MCF 10A (cell line): ENCODE measurements at regions not wholly inside any gene's neighbourhood (a gene's known extent, or its start where the extent isn't known, plus 50 kb on each side); places are given as distances from the start of the nearest gene placed in this dataset.

Experiments
- BruUV-seq: library from RNA; stranded (reverse); fragments of 400-500 nt; replicated peaks from 2 replicates; lab custom pipeline; 2021; lab: Mats Ljungman, UMichigan
- CTCF ChIA-PET: fragments of 300-600 bp; sonication (Branson Sonifier 250); formaldehyde crosslinking; extraction: SDS; loops from one replicate; lab custom pipeline; 2021; ENCODE audit warnings: antibody characterized with exemption, inconsistent platforms; lab: Yijun Ruan, JAX
- POLR2A ChIA-PET: fragments of 300-600, 350-650 bp; sonication (Branson Sonifier 250); formaldehyde crosslinking; extraction: SDS; loops from one replicate; lab custom pipeline; 2020; ENCODE audit warnings: antibody characterized with exemption, inconsistent platforms; lab: Yijun Ruan, JAX
- DNase-seq: peaks from one replicate; pipeline ENCODE4 v3.0.0-alpha.2; 2018; ENCODE audit not compliant: unreplicated experiment
- H3K27ac Mint-ChIP-seq: one replicate; pipeline ENCODE4 v1.8.0; 2022; ENCODE audit warnings: mild to moderate bottlenecking, low read depth, mixed read lengths; ENCODE audit not compliant: unreplicated experiment
- H3K27me3 Mint-ChIP-seq: one replicate; pipeline ENCODE4 v1.8.0; 2022; ENCODE audit warnings: mixed read lengths; ENCODE audit not compliant: insufficient read depth, unreplicated experiment
- H3K36me3 Mint-ChIP-seq: one replicate; pipeline ENCODE4 v1.8.0; 2022; ENCODE audit warnings: mild to moderate bottlenecking, moderate library complexity, mixed read lengths; ENCODE audit not compliant: insufficient read depth, unreplicated experiment
- H3K4me1 Mint-ChIP-seq: one replicate; pipeline ENCODE4 v1.8.0; 2022; ENCODE audit warnings: mixed read lengths; ENCODE audit not compliant: insufficient read depth, unreplicated experiment
- H3K4me3 Mint-ChIP-seq: one replicate; pipeline ENCODE4 v1.8.0; 2022; ENCODE audit warnings: mild to moderate bottlenecking, moderate library complexity, mixed read lengths; ENCODE audit not compliant: unreplicated experiment
- H3K9me3 Mint-ChIP-seq: one replicate; pipeline ENCODE4 v1.8.0; 2022; ENCODE audit warnings: mixed read lengths; ENCODE audit not compliant: unreplicated experiment
- CTCF ChIP-seq: fragments of 200-600 bp; IDR thresholded peaks from one replicate; pipeline ENCODE4 v1.8.0; 2022; ENCODE audit warnings: antibody characterized with exemption, mild to moderate bottlenecking; ENCODE audit not compliant: unreplicated experiment
- intact Hi-C: fragments of 100-400 bp; cut with micrococcal nuclease; formaldehyde crosslinking; loops from 2 replicates; pipeline ENCODE4 v1.14.1; 2022

GRCh38 chr12:98385641-98386040, 129.7 kb upstream of the TMPO start:
- Mint-ChIP-seq H3K27ac (no peak overlapping the region), H3K27me3 (peaks cover 27% of the 10 kb centered on the region), H3K4me1 (no peaks in the 10 kb centered on the region), H3K36me3 (no peaks in the 10 kb centered on the region), H3K4me3 (no peak overlapping the region), H3K9me3 (no peaks in the 10 kb centered on the region)
- ChIA-PET POLR2A (interaction anchor here (0.6 to 0.7 kb wide), 2 partner anchors 11 to 48 kb away, joined by 3 read pairs; no protein-coding TSS in a partner anchor), CTCF (interaction anchor here (0.5 to 1.2 kb wide), 6 partner anchors 11 to 1398 kb away, joined by 3 to 5 read pairs (median 4); no protein-coding TSS in a partner anchor)
- intact Hi-C loops = no loop called here
- no TSS peak for BruUV-seq
- no peak for DNase-seq
- no peak for TF ChIP-seq CTCF

GRCh38 chr12:98387444-98387843, 127.9 kb upstream of the TMPO start:
- Mint-ChIP-seq H3K4me3 (no peak overlapping the region), H3K36me3 (no peaks in the 10 kb centered on the region), H3K27me3 (peaks cover 33% of the 10 kb centered on the region), H3K27ac (no peak overlapping the region), H3K9me3 (no peaks in the 10 kb centered on the region), H3K4me1 (no peaks in the 10 kb centered on the region)
- ChIA-PET POLR2A (interaction anchor here (0.9 kb wide), 1 partner anchor 31 kb away, joined by 4 read pairs; no protein-coding TSS in a partner anchor), CTCF (interaction anchor here (0.7 to 2.1 kb wide), 3 partner anchors 11 to 1401 kb away, joined by 3 to 10 read pairs (median 10); no protein-coding TSS in a partner anchor)
- no TSS peak for BruUV-seq
- intact Hi-C loops = no loop called here
- no peak for DNase-seq
- no peak for TF ChIP-seq CTCF

- Mint-ChIP-seq H3K27me3 (peaks cover 33% of the 10 kb centered on the region), H3K27ac (no peak overlapping the region), H3K36me3 (no peaks in the 10 kb centered on the region), H3K9me3 (no peaks in the 10 kb centered on the region), H3K4me3 (no peak overlapping the region), H3K4me1 (no peaks in the 10 kb centered on the region)
- DNase-seq = no peak
- intact Hi-C loops = no loop called here
- TF ChIP-seq CTCF = no peak
- ChIA-PET POLR2A (interaction anchor here (0.9 to 1.8 kb wide), 2 partner anchors 8 to 30 kb away, joined by 4 to 5 read pairs; no protein-coding TSS in a partner anchor), CTCF (interaction anchor here (0.6 to 2.1 kb wide), 5 partner anchors 10 to 1402 kb away, joined by 3 to 10 read pairs (median 4); no protein-coding TSS in a partner anchor)
- BruUV-seq = no TSS peak
Observed at GRCh38 chr12:98388126-98388525, 127.3 kb upstream of the TMPO start.

GRCh38 chr12:98389593-98389992, 125.8 kb upstream of the TMPO start:
- no peak overlapping the region for H3K27ac Mint-ChIP-seq
- peaks cover 31% of the 10 kb centered on the region for H3K27me3 Mint-ChIP-seq
- H3K36me3 Mint-ChIP-seq = no peaks in the 10 kb centered on the region
- no peaks in the 10 kb centered on the region for H3K9me3 Mint-ChIP-seq
- no peak for DNase-seq
- no peak for TF ChIP-seq CTCF
- no peaks in the 10 kb centered on the region for H3K4me1 Mint-ChIP-seq
- no TSS peak for BruUV-seq
- POLR2A ChIA-PET = interaction anchor here (1.8 kb wide), 1 partner anchor 9 kb away, joined by 5 read pairs; no protein-coding TSS in a partner anchor
- intact Hi-C loops = no loop called here
- H3K4me3 Mint-ChIP-seq = no peak overlapping the region
- CTCF ChIA-PET = interaction anchor here (0.7 to 1.1 kb wide), 2 partner anchors 244 to 1401 kb away, joined by 3 to 6 read pairs; no protein-coding TSS in a partner anchor
